Panc1 (cell line): ENCODE measurements at regions not wholly inside any gene's neighbourhood (a gene's known extent, or its start where the extent isn't known, plus 50 kb on each side); places are given as distances from the start of the nearest gene placed in this dataset.

ENCODE experiments used
- ATAC-seq: fragments of 200-7000 bp; cut with Tn5 transposase; 2 replicates; pipeline ENCODE4 v1.9.1; 2020; ENCODE audit warnings: mild to moderate bottlenecking, moderate library complexity
- BruUV-seq: library from RNA; stranded (reverse); fragments of 400-500 nt; replicated peaks from 2 replicates; lab custom pipeline; 2021; lab: Mats Ljungman, UMichigan
- CTCF ChIA-PET: fragments of 300-600 bp; sonication (Branson Sonifier 250); formaldehyde crosslinking; loops from one replicate; lab custom pipeline; 2022; ENCODE audit warnings: antibody characterized with exemption; lab: Charles Lee
- POLR2A ChIA-PET: fragments of 300-600 bp; sonication (Branson Sonifier 250); formaldehyde crosslinking; loops from one replicate; lab custom pipeline; 2022; ENCODE audit warnings: antibody characterized with exemption; lab: Charles Lee
- DNase-seq: peaks from one replicate; pipeline ENCODE4 v3.0.0-alpha.2; 2010; ENCODE audit warnings: low read depth, low spot score
- H3K27ac ChIP-seq: 2 replicates; pipeline ENCODE4 v1.5.1; 2011; ENCODE audit warnings: mild to moderate bottlenecking, low read length, inconsistent platforms
- H3K27me3 ChIP-seq: fragments of 200-500 bp; sonication (Bioruptor generic); 2 replicates; pipeline ENCODE4 v1.6.0; 2014; ENCODE audit warnings: low read length, inconsistent platforms; ENCODE audit not compliant: control insufficient read depth, insufficient read depth
- H3K36me3 ChIP-seq: fragments of 200-500 bp; sonication (Bioruptor generic); 2 replicates; pipeline ENCODE4 v1.5.1; 2014; ENCODE audit warnings: inconsistent platforms, mild to moderate bottlenecking, low read length, moderate library complexity; ENCODE audit not compliant: control insufficient read depth, insufficient read depth
- H3K4me1 ChIP-seq: 2 replicates; pipeline ENCODE4 v1.5.1; 2011; ENCODE audit warnings: inconsistent platforms, mild to moderate bottlenecking, low read length, moderate library complexity; ENCODE audit not compliant: control insufficient read depth, insufficient read depth
- H3K4me3 ChIP-seq, 2 experiments: 2 replicates each; pipeline ENCODE4 v1.5.1; 2011 to 2012; ENCODE audit warnings: low read depth in 2 of 2, low read length in 2 of 2, mild to moderate bottlenecking in 2 of 2, inconsistent platforms in 1 of 2, moderate library complexity in 1 of 2
- H3K9me3 ChIP-seq: fragments of 200-500 bp; sonication (Bioruptor generic); 2 replicates; pipeline ENCODE4 v1.5.1; 2014; ENCODE audit warnings: low read depth, mild to moderate bottlenecking, inconsistent platforms, low read length, moderate library complexity; ENCODE audit not compliant: control insufficient read depth, insufficient read depth
- CTCF ChIP-seq: fragments of 450-650 bp; IDR thresholded peaks from 2 replicates; pipeline ENCODE4 v1.5.1; 2017; ENCODE audit warnings: mild to moderate bottlenecking
- POLR2AphosphoS5 ChIP-seq: IDR thresholded peaks from 2 replicates; pipeline ENCODE4 v1.6.1; 2012; ENCODE audit warnings: mild to moderate bottlenecking, low read depth, low read length, moderate library complexity
- REST ChIP-seq, 2 experiments: IDR thresholded peaks; 2 replicates each; pipeline ENCODE4 v1.6.1; 2011 to 2012; ENCODE audit warnings: low read depth in 2 of 2, control low read depth in 1 of 2, low read length in 1 of 2, mild to moderate bottlenecking in 1 of 2, moderate library complexity in 1 of 2; ENCODE audit not compliant: insufficient read depth in 1 of 2
- SIN3A ChIP-seq: IDR thresholded peaks from 2 replicates; pipeline ENCODE4 v1.6.1; 2012; ENCODE audit warnings: low read depth, mild to moderate bottlenecking, low read length, moderate library complexity, borderline replicate concordance; ENCODE audit not compliant: insufficient read depth
- TCF7L2 ChIP-seq: IDR thresholded peaks from 2 replicates; pipeline ENCODE4 v1.6.1; 2011; ENCODE audit warnings: mild to moderate bottlenecking, low read depth, low read length, inconsistent platforms
- in situ Hi-C: cut with HindIII; loops from 2 replicates; pipeline ENCODE4 v1.10.0; 2016; ENCODE audit warnings: low sequenced_read_pairs, low pct_unique_long_range_greater_than_20kb
- intact Hi-C: fragments of 100-400 bp; cut with micrococcal nuclease; formaldehyde crosslinking; loops from one replicate; pipeline ENCODE4 v1.10.0; 2022; ENCODE audit not compliant: unreplicated experiment

GRCh38 chr10:28202941-28203352, 99.9 kb downstream of the MPP7 start:
- ChIA-PET POLR2A (no interaction called here), CTCF (no interaction called here)
- no TSS peak for BruUV-seq
- no peak overlapping the region for H3K27ac ChIP-seq
- no peak for DNase-seq
- in situ Hi-C loops (no loop called here), intact Hi-C loops (no loop called here)
- H3K27me3 ChIP-seq = no peaks in the 10 kb centered on the region
- ATAC-seq = no peak
- H3K4me3 ChIP-seq = no peak overlapping the region
- TF ChIP-seq SIN3A (no peak), CTCF (no peak), TCF7L2 (no peak), POLR2AphosphoS5 (no peak), REST (IDR thresholded peaks at IDR 0.05; ENCODE audit: insufficient read depth in 1 of 2, low read depth in 2 of 2, low read length in 1 of 2) (no peak)
- H3K36me3 ChIP-seq = no peaks in the 10 kb centered on the region
- no peaks in the 10 kb centered on the region for H3K9me3 ChIP-seq
- H3K4me1 ChIP-seq = no peaks in the 10 kb centered on the region

- POLR2A ChIA-PET = no interaction called here
- Histone ChIP-seq H3K27ac (no peak overlapping the region), H3K36me3 (no peaks in the 10 kb centered on the region), H3K4me3 (no peak overlapping the region), H3K27me3 (no peaks in the 10 kb centered on the region), H3K4me1 (no peaks in the 10 kb centered on the region), H3K9me3 (no peaks in the 10 kb centered on the region)
- no peak for ATAC-seq
- in situ Hi-C loops = no loop called here
- CTCF ChIA-PET = interaction anchor here (0.6 kb wide), 1 partner anchor 946 kb away, joined by 6 read pairs; no protein-coding TSS in a partner anchor
- TF ChIP-seq POLR2AphosphoS5 (no peak), SIN3A (no peak)
- DNase-seq = no peak
- intact Hi-C loops = no loop called here
- no TSS peak for BruUV-seq
Observed at GRCh38 chr10:28201410-28202400, 101.2 kb downstream of the MPP7 start.

GRCh38 chr10:28200775-28201174, 102.1 kb downstream of the MPP7 start:
- no peaks in the 10 kb centered on the region for H3K9me3 ChIP-seq
- TF ChIP-seq TCF7L2 (no peak), CTCF (no peak), REST (IDR thresholded peaks at IDR 0.05; ENCODE audit: insufficient read depth in 1 of 2, low read depth in 2 of 2, low read length in 1 of 2) (no peak)
- no peaks in the 10 kb centered on the region for H3K27me3 ChIP-seq
- ChIA-PET CTCF (no interaction called here), POLR2A (no interaction called here)
- intact Hi-C loops = no loop called here
- no peak overlapping the region for H3K4me3 ChIP-seq
- no peak for ATAC-seq
- no peaks in the 10 kb centered on the region for H3K36me3 ChIP-seq
- BruUV-seq = no TSS peak
- H3K4me1 ChIP-seq = no peaks in the 10 kb centered on the region
- H3K27ac ChIP-seq = no peak overlapping the region
- no peak for DNase-seq
- in situ Hi-C loops = no loop called here
